OCI-LY3 (cell line): ENCODE measurements at regions not wholly inside any gene's neighbourhood (a gene's known extent, or its start where the extent isn't known, plus 50 kb on each side); places are given as distances from the start of the nearest gene placed in this dataset.

Experiments
- H2AFZ ChIP-seq: fragments of 200-600, 300-600 bp; shearing (Covaris generic); 2 replicates; pipeline ENCODE4 v1.6.0; 2014; ENCODE audit warnings: antibody characterized with exemption, low read depth, low read length
- H3K27ac ChIP-seq: fragments of 200-600, 300-600 bp; sonication (generic); 2 replicates; pipeline ENCODE4 v1.5.1; 2014; ENCODE audit warnings: mild to moderate bottlenecking, low read length, moderate library complexity, mixed read lengths
- H3K27me3 ChIP-seq: fragments of 200-600, 300-600 bp; sonication (generic); 2 replicates; pipeline ENCODE4 v1.6.1; 2014; ENCODE audit warnings: low read depth, low read length, mixed read lengths
- H3K36me3 ChIP-seq: fragments of 200-600, 300-600 bp; sonication (generic); replicated peaks from 2 replicates; pipeline ENCODE3; 2014; ENCODE audit warnings: low read depth, low read length, mixed read lengths
- H3K4me1 ChIP-seq: fragments of 300-600, 200-600 bp; sonication (generic); 2 replicates; pipeline ENCODE4 v1.6.1; 2014; ENCODE audit warnings: low read length, mixed read lengths
- H3K4me2 ChIP-seq: fragments of 200-600, 300-600 bp; sonication (generic); 2 replicates; pipeline ENCODE4 v1.6.1; 2014; ENCODE audit warnings: low read length, mixed read lengths
- H3K4me3 ChIP-seq: fragments of 300-600, 200-600 bp; sonication (generic); 2 replicates; pipeline ENCODE4 v1.5.1; 2014; ENCODE audit warnings: antibody characterized with exemption, mild to moderate bottlenecking, low read length, moderate library complexity
- H3K79me2 ChIP-seq: fragments of 300-600, 200-600 bp; shearing (Covaris generic); 2 replicates; pipeline ENCODE4 v1.6.1; 2014; ENCODE audit warnings: mild to moderate bottlenecking, low read length, mixed read lengths
- H3K9ac ChIP-seq: fragments of 300-600, 200-600 bp; shearing (Covaris generic); 2 replicates; pipeline ENCODE4 v1.6.0; 2014; ENCODE audit warnings: mild to moderate bottlenecking, low read length, moderate library complexity
- H3K9me3 ChIP-seq: fragments of 200-600, 300-600 bp; shearing (Covaris generic); 2 replicates; pipeline ENCODE4 v1.6.1; 2014; ENCODE audit warnings: low read length, mixed read lengths; ENCODE audit not compliant: insufficient read depth
- H4K20me1 ChIP-seq: fragments of 200-600, 300-600 bp; sonication (generic); 2 replicates; pipeline ENCODE4 v1.6.1; 2016; ENCODE audit warnings: low read length, mixed read lengths; ENCODE audit not compliant: insufficient read depth
- EZH2phosphoT487 ChIP-seq: fragments of 200-600 bp; shearing (Covaris generic); IDR thresholded peaks from 2 replicates; pipeline ENCODE4 v1.6.1; 2018; ENCODE audit warnings: antibody characterized with exemption, mixed run types, low read depth
- TF ChIP-seq, protein P1 (sequence below): fragments of 200-600, 300-600 bp; sonication (generic); IDR thresholded peaks from 2 replicates; pipeline ENCODE4 v1.5.1; 2014; ENCODE audit warnings: antibody characterized with exemption, low read length, low read depth

DNA sequence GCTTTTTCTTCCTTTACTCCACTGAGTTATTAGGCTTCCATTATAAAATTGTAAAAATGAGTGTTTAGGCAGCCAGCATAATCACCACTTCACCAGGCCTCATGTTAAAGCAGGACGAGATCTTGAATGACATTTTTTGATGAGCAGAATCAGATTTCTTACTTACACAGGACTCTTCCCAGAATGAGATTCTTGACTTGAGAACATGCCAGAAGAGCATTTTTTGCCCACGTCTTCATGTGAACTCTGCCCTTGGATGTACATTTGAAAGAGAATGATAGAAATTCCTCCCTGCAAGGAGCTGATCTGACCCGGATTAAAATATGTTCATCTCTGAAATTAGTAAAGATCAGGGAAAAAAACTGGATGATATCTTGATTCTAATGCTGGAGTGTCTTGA lies 212.1 kb upstream of the ADRA1B start:
- TF ChIP-seq EZH2phosphoT487, result no peak
- TF ChIP-seq, protein P1, sequence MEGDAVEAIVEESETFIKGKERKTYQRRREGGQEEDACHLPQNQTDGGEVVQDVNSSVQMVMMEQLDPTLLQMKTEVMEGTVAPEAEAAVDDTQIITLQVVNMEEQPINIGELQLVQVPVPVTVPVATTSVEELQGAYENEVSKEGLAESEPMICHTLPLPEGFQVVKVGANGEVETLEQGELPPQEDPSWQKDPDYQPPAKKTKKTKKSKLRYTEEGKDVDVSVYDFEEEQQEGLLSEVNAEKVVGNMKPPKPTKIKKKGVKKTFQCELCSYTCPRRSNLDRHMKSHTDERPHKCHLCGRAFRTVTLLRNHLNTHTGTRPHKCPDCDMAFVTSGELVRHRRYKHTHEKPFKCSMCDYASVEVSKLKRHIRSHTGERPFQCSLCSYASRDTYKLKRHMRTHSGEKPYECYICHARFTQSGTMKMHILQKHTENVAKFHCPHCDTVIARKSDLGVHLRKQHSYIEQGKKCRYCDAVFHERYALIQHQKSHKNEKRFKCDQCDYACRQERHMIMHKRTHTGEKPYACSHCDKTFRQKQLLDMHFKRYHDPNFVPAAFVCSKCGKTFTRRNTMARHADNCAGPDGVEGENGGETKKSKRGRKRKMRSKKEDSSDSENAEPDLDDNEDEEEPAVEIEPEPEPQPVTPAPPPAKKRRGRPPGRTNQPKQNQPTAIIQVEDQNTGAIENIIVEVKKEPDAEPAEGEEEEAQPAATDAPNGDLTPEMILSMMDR, result no peak
- H3K79me2 ChIP-seq, result no peaks in the 10 kb centered on the region
- H3K4me2 ChIP-seq, result no peak overlapping the region
- no peak overlapping the region for H2AFZ ChIP-seq
- H3K9me3 ChIP-seq, result peaks cover 3% of the 10 kb centered on the region; the same call in 1 of the 2 replicates
- no peak overlapping the region for H3K27ac ChIP-seq
- H3K9ac ChIP-seq, result no peak overlapping the region
- no peaks in the 10 kb centered on the region for H3K36me3 ChIP-seq
- H3K4me1 ChIP-seq, result peaks cover 1% of the 10 kb centered on the region; the same call in 1 of the 2 replicates
- no peak overlapping the region for H3K4me3 ChIP-seq
- no peaks in the 10 kb centered on the region for H3K27me3 ChIP-seq
- no peaks in the 10 kb centered on the region for H4K20me1 ChIP-seq

DNA sequence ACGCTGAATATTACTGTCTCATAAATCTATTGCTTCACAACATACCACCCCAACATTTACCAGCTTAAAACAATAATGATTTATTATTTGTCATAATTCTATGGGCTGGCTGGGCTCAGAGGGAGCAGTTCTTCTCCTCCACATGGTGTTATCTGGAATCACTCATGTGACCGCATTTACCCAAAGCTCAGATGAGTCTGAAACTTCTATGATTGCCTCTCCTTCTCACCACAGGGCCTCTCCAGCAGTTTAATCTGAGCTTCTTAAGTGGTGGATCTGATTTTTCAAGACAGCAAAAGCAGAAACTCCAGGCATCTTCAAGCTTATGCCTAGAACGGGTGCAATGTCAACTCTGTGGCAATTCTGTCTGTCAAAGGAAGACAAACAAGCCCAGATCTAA lies 210.3 kb upstream of the ADRA1B start:
- Histone ChIP-seq H3K79me2 (no peaks in the 10 kb centered on the region), H4K20me1 (no peaks in the 10 kb centered on the region), H3K36me3 (no peaks in the 10 kb centered on the region), H3K4me3 (no peak overlapping the region), H3K27ac (no peak overlapping the region), H3K4me2 (no peak overlapping the region), H3K27me3 (no peaks in the 10 kb centered on the region), H2AFZ (no peak overlapping the region), H3K4me1 (no peaks in the 10 kb centered on the region), H3K9me3 (peaks cover 3% of the 10 kb centered on the region; the same call in 1 of the 2 replicates), H3K9ac (no peak overlapping the region)
- TF ChIP-seq, protein P1, result no peak
- TF ChIP-seq EZH2phosphoT487, result no peak

DNA sequence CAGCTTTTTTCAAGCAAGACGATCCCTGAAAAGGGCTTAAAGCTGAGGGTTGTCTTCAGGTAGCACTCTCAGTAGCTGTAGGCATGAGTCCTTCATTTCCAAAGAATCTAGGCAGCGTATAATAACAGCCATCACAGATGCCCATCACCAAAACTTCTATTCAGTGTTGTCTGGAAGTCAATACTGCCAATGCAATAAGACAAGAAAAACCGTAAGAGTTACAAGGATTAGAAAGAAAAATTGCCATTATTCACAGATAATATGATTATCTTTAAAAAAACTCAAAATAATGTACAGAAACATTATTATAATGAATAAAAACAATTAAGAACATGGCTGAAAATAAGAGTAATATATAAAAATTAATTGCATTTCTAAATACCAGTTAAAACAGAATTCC lies 208.2 kb upstream of the ADRA1B start:
- Histone ChIP-seq H3K79me2 (no peaks in the 10 kb centered on the region), H3K36me3 (no peaks in the 10 kb centered on the region), H2AFZ (no peak overlapping the region), H3K4me2 (no peak overlapping the region), H3K27ac (no peak overlapping the region), H3K9ac (no peak overlapping the region), H4K20me1 (no peaks in the 10 kb centered on the region), H3K27me3 (no peaks in the 10 kb centered on the region), H3K4me1 (no peaks in the 10 kb centered on the region; the same call in 1 of the 2 replicates), H3K9me3 (peaks cover 3% of the 10 kb centered on the region; the same call in 1 of the 2 replicates), H3K4me3 (no peak overlapping the region)
- TF ChIP-seq EZH2phosphoT487, result no peak
- TF ChIP-seq, protein P1, result no peak

DNA sequence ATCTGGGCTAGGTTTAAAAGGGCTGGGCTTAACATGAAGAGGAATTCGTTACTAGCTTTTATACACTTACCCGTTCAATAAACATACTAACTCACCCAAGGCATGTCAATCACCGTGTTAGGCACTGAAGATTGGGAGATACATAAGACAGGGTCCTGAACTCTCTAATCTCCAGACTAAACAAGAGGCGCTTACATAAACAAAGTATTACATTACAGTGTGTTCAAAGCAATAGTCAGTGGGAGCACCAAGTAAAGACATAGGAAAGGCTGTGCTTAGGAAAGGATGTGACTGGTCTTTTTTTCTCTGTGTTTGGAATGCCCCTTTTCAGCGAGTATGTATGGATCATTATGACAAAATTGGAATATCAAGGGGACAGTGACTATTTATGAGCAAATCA lies 203.6 kb upstream of the ADRA1B start:
- no peak overlapping the region for H3K27ac ChIP-seq
- no peak overlapping the region for H3K9ac ChIP-seq
- no peaks in the 10 kb centered on the region for H3K79me2 ChIP-seq
- no peaks in the 10 kb centered on the region for H4K20me1 ChIP-seq
- H3K4me2 ChIP-seq, result no peak overlapping the region
- H3K36me3 ChIP-seq, result no peaks in the 10 kb centered on the region
- no peaks in the 10 kb centered on the region; the same call in 1 of the 2 replicates for H3K4me1 ChIP-seq
- no peak overlapping the region for H2AFZ ChIP-seq
- no peaks in the 10 kb centered on the region for H3K27me3 ChIP-seq
- no peak overlapping the region for H3K4me3 ChIP-seq
- peaks cover under 1% of the 10 kb centered on the region; the same call in 1 of the 2 replicates for H3K9me3 ChIP-seq
- TF ChIP-seq, protein P1, result no peak
- no peak for TF ChIP-seq EZH2phosphoT487
